Pancreas (tissue), 10 donors: ENCODE measurements at regions not wholly inside any gene's neighbourhood (a gene's known extent, or its start where the extent isn't known, plus 50 kb on each side); places are given as distances from the start of the nearest gene placed in this dataset.
"Not testable (repeated sequence)": the region's sequence is repeated elsewhere in the genome, so short reads cannot be mapped to it uniquely, and the experiment has no call there.

Experiments
- ATAC-seq, 4 donors: fragments of 200-7000 bp; cut with Tn5 transposase; one replicate each; pipeline versions ENCODE4 v1.8.0 to v1.9.1; 2020; ENCODE audit warnings: mild to moderate bottlenecking in 4 of 4, moderate library complexity in 4 of 4
- DNase-seq, 6 donors: peaks; one replicate each; pipeline ENCODE4 v3.0.0-alpha.2; 2020
- FAIRE-seq: peaks from 2 replicates; lab custom pipeline; 2012; peaks lifted over from hg19 to GRCh38; lab: Jason Lieb, UNC
- H3K27ac ChIP-seq, 4 donors: fragments of 200-600 bp; sonication (generic); 1 replicate in 3 of 4; 2 replicates in 1 of 4; pipeline versions ENCODE4 v1.5.0 to v1.8.0; 2020
- H3K27me3 ChIP-seq, 4 donors: fragments of 200-600 bp; one replicate each; pipeline ENCODE4 v1.8.0; 2021
- H3K36me3 ChIP-seq, 3 donors: fragments of 200-600 bp; sonication (generic) in 1 of 3; one replicate each; pipeline versions ENCODE4 v1.5.0 to v1.8.0; 2020 to 2021
- H3K4me1 ChIP-seq, 3 donors: fragments of 200-600 bp; one replicate each; pipeline ENCODE4 v1.8.0; 2021
- H3K4me3 ChIP-seq, 4 donors: fragments of 200-600 bp; sonication (generic) in 2 of 4; one replicate each; pipeline versions ENCODE4 v1.5.0 to v1.8.0; 2020 to 2021
- H3K9me3 ChIP-seq, 4 donors: fragments of 200-600 bp; one replicate each; pipeline ENCODE4 v1.8.0; 2021
- CTCF ChIP-seq, 4 donors: fragments of 200-600 bp; sonication (generic) in 3 of 4; IDR thresholded peaks; one replicate each; pipeline versions ENCODE4 v1.5.0 to v1.8.0; 2021; ENCODE audit warnings: antibody characterized with exemption in 4 of 4
- WGBS, 2 donors: extraction: QIAGEN DNeasy Blood & Tissue Kit; methylation state at CpG; one replicate each; pipeline ENCODE4 v1.1.7; 2013; 5-methylcytosine and 5-hydroxymethylcytosine counted together
- intact Hi-C, 3 donors: fragments of 100-400 bp; cut with DNase I; formaldehyde crosslinking; loops; one replicate each; pipeline versions ENCODE4 v1.11.1 to v1.14.2; 2022
- donor health status: healthy with polysubstance abuse.
- donor health status: DM: no; HTN: no; CAD: no; lungs with moderate emphysema.
- donor health status: DM: no; HTN: no; CAD: no.
- donor health status: control.
- donor health status: control.
- donor health status: Bipolar disorder and iron deficiency.
- donor health status: DM: yes; HTN: yes; CAD: no.
- donor health status: DM: no; HTN: no; CAD: no.
- donor health status: DM: no; HTN: no; CAD: no.
- donor health status: DM: yes; HTN: yes; CAD: no.

GRCh38 chrX:122641826-122642225, 542.3 kb upstream of the GRIA3 start:
- H3K4me3 ChIP-seq, result no peak overlapping the region
- intact Hi-C loops, result no loop called here
- TF ChIP-seq CTCF (IDR thresholded peaks at IDR 0.05), result no peak
- DNase-seq, result no peak
- H3K27me3 ChIP-seq, result no peaks in the 10 kb centered on the region
- no peak for FAIRE-seq
- no peak overlapping the region for H3K27ac ChIP-seq
- H3K36me3 ChIP-seq, result no peaks in the 10 kb centered on the region
- no peaks in the 10 kb centered on the region for H3K9me3 ChIP-seq
- no peak for ATAC-seq
- no peaks in the 10 kb centered on the region for H3K4me1 ChIP-seq
- WGBS, 2 donors, result 37 to 54% methylated on average over 4 of the region's 4 CpGs

DNA sequence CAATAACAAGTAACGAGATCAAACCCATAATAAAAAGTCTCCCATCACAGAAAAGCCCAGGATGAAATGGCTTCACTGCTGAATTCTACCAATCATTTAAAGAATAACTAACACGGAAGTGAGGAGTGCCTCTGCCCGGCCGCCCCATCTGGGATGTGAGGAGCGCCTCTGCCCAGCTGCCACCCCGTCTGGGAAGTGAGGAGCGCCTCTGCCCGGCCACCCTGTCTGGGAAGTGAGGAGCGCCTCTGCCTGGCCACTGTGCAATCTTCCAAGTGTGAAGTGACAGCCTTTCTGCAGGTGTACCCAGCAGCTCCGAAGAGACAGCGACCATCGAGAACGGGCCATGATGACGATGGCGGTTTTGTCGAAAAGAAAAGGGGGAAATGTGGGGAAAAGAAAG, 528.8 kb upstream of the GRIA3 start:
- H3K36me3 ChIP-seq, H3K9me3 ChIP-seq, H3K27me3 ChIP-seq, intact Hi-C loops, H3K27ac ChIP-seq, DNase-seq, H3K4me3 ChIP-seq, H3K4me1 ChIP-seq, ATAC-seq, FAIRE-seq: not testable (repeated sequence)
- WGBS, 2 donors, result 70 to 77% methylated on average over 14 to 16 of the region's 16 CpGs

- no peak for ATAC-seq
- intact Hi-C loops, result no loop called here
These were observed 517.5 kb upstream of the GRIA3 start for GRCh38 chrX:122666601-122667000.

DNA sequence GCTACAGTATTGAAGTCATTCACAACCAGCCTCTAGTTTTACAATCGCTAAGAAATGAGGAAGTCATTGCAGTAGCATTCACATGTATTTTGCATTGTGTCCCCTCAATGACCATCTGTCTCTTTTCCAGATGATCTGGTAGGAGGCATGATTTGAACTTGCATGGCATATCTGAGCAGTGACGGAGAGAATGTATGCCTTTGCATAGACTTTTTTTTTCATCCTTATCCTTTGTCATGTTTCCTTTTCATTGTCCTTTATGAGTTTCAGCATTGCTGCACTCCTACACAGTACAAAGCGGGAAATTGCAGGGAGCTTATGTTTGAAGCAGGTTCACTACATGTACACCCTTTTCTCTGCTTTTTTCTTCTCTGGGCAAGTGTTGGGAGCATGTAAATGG, 516.4 kb upstream of the GRIA3 start:
- Histone ChIP-seq H3K9me3 (no peaks in the 10 kb centered on the region), H3K27ac (no peak overlapping the region), H3K4me3 (no peak overlapping the region), H3K36me3 (no peaks in the 10 kb centered on the region), H3K27me3 (no peaks in the 10 kb centered on the region), H3K4me1 (no peaks in the 10 kb centered on the region)
- WGBS, 2 donors, result 69 to 76% methylated on average over 3 of the region's 3 CpGs
- ATAC-seq (no peak), DNase-seq (no peak), FAIRE-seq (no peak)
- intact Hi-C loops, result no loop called here
- no peak for TF ChIP-seq CTCF (IDR thresholded peaks at IDR 0.05)

More at GRCh38 chrX:122666601-122667000, 517.5 kb upstream of the GRIA3 start:
- 35 to 38% methylated on average over 1 of the region's 1 CpG for WGBS, 2 donors
- Histone ChIP-seq H3K9me3 (no peaks in the 10 kb centered on the region), H3K27me3 (no peaks in the 10 kb centered on the region), H3K4me1 (no peaks in the 10 kb centered on the region), H3K27ac (no peak overlapping the region), H3K4me3 (no peak overlapping the region), H3K36me3 (no peaks in the 10 kb centered on the region)
- FAIRE-seq (no peak), DNase-seq (no peak)
- no peak for TF ChIP-seq CTCF (IDR thresholded peaks at IDR 0.05)

DNA sequence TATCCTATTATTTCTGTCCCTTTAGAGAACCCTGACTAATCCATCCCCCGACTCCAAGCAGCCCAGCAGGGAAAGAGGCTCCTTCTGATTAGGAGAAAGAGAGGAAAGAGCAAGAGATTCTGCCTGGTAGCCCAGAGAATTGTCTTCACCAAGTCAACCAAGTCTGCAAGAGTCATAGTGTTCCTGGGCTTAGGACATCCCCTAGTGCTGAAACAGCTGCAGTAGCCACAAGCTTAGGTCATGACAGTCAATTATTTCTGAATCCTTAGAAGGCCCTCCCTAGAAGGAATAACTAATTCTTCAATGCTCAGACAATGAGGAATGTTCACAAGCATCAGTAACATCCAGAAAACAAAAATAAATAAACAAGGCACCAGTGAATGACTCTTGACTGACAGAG, 480.3 kb upstream of the GRIA3 start:
- intact Hi-C loops, result no loop called here
- 21 to 50% methylated on average over 1 of the region's 1 CpG for WGBS, 2 donors
- no peaks in the 10 kb centered on the region for H3K36me3 ChIP-seq
- H3K9me3 ChIP-seq, result no peaks in the 10 kb centered on the region
- no peak overlapping the region for H3K4me3 ChIP-seq
- H3K4me1 ChIP-seq, result no peaks in the 10 kb centered on the region
- DNase-seq, result no peak
- no peak for ATAC-seq
- TF ChIP-seq CTCF (IDR thresholded peaks at IDR 0.05), result no peak
- FAIRE-seq, result peak; percentile 43
- H3K27ac ChIP-seq, result no peak overlapping the region
- H3K27me3 ChIP-seq, result no peaks in the 10 kb centered on the region

DNA sequence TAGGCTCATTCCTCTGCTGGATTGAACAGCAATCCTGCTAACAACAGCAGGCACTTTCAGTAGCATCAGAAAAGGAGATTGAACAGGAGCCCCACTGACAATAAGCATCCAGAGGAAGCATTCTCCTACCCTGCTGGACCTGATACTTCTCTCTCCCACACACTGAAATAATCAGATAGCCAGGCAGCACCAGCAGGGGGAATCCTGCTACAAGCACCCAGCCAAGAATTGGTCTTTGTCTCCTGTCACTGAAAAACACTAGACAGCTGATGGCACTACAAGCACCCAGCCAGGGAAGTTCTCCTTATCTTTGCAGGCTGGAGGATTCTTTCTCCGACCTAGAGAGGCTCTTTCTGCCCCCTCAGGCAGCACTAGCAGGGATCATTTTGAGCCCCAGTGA, 444.3 kb upstream of the GRIA3 start:
- no peak overlapping the region for H3K4me3 ChIP-seq
- 21 to 30% methylated on average over 1 of the region's 1 CpG for WGBS, 2 donors
- no peak for TF ChIP-seq CTCF (IDR thresholded peaks at IDR 0.05)
- ATAC-seq (no peak), FAIRE-seq (no peak), DNase-seq (no peak)
- no peaks in the 10 kb centered on the region for H3K27me3 ChIP-seq
- no peak overlapping the region for H3K27ac ChIP-seq
- no peaks in the 10 kb centered on the region for H3K4me1 ChIP-seq
- H3K36me3 ChIP-seq, result no peaks in the 10 kb centered on the region
- intact Hi-C loops, result no loop called here
- H3K9me3 ChIP-seq, result no peaks in the 10 kb centered on the region
